Activated CD8-positive, alpha-beta memory T cell treated with anti-CD3 and anti-CD28 coated beads for 48 hours (primary cell): ENCODE measurements at regions not wholly inside any gene's neighbourhood (a gene's known extent, or its start where the extent isn't known, plus 50 kb on each side); places are given as distances from the start of the nearest gene placed in this dataset.
"Not testable (repeated sequence)": the region's sequence is repeated elsewhere in the genome, so short reads cannot be mapped to it uniquely, and the experiment has no call there.

ENCODE experiments used
- DNase-seq, 3 experiments: peaks; one replicate each; pipeline ENCODE4 v3.0.0-alpha.2; 2020; ENCODE audit warnings: low read depth in 2 of 3, low spot score in 2 of 3

DNA sequence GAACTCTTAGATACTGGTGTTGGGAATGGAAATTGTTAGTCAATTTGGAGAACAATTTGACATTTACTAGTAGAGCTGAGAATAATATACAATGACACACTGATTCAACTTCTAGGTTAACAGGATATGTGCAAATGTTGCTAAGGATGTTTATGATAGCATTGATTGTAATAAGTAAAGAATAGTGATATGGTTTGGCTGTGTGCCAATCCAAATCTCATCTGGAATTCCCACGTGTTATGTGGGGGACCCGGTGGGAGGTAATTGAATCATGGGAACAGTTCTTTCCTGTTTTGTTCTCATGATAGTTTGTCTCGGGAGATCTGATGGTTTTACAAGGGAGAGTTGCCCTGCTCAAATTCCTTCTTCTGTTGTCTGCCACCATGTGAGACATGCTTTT is 302.4 kb upstream of the TMPRSS15 start:
- DNase-seq = no peak

DNA sequence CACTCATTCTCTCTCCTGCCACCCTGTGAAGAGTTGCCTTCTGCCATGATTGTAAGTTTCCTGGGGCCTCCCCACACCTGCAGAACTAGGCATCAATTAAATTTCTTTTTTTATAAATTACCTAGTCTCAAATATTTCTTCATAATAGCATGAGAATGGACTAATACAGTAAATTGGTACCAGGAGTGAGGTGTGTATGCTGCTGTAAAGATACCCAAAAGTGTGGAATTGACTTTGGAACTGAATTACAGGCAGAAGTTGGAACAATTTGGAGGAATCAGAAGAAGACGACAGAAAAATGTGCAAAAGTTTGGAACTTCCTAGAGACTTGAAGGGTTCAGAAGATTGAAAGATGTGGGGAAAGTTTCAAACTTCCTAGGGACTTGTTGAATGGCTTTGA is 308.1 kb upstream of the TMPRSS15 start:
- DNase-seq = no peak

DNA sequence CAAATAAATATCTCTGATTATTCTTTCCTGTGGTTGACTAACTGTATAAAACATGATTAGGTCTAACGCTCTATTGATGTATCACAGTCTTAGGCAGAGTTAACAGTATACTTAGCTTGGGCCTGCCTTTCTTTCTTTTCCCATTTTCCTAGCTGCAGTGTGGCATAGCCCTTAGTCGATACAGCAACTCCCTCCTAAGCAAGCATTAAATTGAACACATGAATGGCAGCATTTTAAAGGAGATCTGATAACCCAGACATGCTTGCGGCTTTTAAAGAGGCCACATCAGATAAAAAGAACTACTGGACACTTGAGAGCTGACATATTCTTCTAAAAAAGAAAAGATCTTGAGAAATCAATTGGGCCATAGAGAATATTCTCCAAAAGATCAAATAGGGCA is 312.0 kb upstream of the TMPRSS15 start:
- no peak for DNase-seq

GRCh38 chr21:18716578-18717138 is 313.1 kb upstream of the TMPRSS15 start:
- no peak for DNase-seq

DNA sequence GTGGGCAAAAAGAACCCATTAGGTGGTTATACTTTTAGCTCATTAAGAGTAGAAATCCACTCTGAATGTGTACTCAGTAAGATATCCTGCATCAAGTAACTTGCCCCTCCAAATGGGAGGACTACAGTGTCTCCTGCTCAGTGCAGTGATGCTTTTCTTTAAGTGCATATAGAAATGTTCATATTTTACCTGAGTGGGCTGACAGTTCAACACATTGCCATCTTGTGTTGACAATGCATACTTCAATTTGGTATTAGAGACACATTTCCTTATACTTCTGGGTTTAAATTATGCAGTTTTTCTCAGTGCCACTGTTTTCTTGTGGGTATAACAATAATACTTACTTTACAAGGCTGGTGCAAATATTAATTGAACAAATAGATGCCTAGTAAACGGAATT is 318.6 kb upstream of the TMPRSS15 start:
- no peak for DNase-seq

DNA sequence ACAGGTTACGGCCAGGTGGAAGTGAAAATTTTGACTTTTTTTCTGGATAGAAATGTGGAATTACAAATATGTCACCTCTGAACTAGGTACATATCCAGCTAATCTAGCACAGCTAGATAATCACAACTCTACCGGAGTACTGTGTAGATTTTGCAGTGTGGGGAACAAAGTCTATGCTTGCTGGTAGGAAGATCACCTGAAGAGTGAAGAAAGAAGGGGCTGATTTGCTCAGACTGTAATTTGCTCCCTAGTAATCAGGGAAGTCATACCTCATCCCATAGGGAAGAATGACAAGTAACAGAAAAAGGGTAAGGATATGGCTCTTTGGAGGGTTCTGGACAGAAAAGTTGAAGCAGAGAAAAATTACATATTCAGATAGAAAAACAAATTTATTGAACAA is 319.6 kb upstream of the TMPRSS15 start:
- no peak for DNase-seq

GRCh38 chr21:18725653-18726052 is 322.1 kb upstream of the TMPRSS15 start:
- DNase-seq = no peak

DNA sequence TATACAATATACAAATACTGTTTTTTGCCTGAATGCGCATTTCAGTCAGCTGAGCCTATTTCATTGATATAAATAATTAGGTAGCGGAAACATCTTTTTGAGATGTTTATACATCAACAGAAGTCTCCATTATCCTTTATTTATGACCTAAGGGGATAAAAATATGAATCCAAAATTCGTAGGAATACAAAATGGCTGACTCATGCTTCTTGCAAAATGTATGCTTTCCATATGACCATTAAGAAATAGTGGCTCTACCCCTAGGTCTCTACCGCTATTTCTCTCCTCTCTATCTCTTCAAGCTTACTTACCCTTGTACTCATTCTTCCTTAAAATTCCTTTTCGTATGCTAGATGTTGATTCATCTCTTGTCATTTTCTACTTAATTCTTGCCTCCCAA is 338.4 kb upstream of the TMPRSS15 start:
- DNase-seq = no peak

DNA sequence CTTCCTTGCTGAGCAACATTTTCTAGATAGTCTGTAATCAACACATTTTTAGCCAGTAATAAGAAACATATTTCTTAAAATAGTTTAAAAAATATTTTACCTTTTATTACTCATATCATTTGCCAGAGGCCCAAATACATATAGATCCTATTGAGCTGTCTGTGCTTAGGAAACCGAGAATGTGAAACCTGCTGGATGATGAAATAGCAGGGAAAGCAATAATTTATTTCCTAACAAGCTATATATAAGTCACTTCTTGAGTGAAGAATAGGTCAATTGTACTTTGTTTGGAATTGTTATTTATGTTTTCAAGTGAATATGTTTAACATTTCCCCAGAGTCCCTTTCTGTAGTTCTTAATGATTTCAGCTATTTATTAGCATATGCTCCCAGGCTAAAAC is 339.9 kb upstream of the TMPRSS15 start:
- no peak for DNase-seq

GRCh38 chr21:18744840-18745239 is 341.3 kb upstream of the TMPRSS15 start:
- DNase-seq = no peak

- DNase-seq = not testable (repeated sequence)
These were observed 349.3 kb upstream of the TMPRSS15 start for GRCh38 chr21:18752894-18753293.

DNA sequence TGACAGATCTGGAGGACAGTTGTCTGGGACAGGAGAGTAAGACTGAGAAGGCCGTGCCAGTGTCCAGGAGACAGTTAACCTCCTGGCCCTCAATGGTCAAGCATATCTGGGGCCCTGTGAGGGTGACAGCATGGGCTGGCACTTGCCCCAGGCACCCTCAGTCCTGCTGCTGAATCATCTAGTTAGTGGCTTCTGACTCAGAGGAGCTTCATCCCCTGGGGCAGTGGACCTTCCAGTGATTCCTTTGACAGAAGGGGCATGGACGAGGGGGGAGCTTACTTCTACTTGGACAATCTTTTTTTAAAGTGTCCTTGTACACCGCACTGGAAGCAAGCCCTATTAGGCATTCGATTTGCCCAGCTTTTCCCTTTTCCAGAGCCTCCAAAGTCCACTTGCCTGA is 352.7 kb upstream of the TMPRSS15 start:
- DNase-seq = not testable (repeated sequence)

GRCh38 chr21:18759267-18759666 is 355.7 kb upstream of the TMPRSS15 start:
- DNase-seq = no peak

DNA sequence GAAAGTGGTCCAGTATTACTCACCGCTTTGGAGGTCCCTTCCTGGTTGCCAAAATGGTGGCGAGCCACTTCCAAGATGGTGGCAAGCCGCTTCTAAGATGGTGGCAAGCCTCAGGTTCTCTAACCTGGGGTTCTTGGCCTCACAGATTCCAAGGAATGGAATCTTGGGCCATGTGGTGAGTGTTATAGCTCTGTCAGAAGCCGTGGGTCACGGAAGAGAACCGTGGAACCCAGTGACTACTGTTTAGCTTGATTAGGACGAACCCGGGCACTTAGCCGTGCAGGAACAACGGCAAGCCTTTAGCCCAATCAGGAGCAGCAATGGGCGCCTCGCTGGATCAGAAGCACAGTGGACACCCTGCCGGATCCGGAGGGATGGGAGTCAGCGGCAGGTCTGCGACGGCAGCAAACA is 356.2 kb upstream of the TMPRSS15 start:
- no peak for DNase-seq

- no peak for DNase-seq
These were observed 356.7 kb upstream of the TMPRSS15 start for GRCh38 chr21:18760247-18760646.

- no peak for DNase-seq
These were observed 361.1 kb upstream of the TMPRSS15 start for GRCh38 chr21:18764720-18765119.

DNA sequence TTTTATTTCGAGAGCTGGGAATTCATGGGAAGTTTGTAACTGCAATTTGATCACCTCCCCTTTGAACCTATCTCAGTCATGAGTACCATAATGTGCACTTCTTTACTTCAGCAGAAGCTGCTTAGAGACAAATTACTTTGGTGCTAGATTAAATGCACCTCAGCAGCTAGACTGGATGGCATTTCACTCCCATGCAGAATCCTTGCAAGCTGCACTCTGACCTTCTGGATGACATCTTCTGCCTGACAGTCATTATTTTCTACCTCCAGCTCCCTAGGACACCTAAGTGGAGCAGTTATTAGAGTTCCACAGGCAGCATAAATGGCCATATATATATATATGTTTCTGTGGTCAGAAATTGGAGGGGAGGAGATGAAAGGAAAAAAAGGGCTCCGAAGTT is 366.0 kb upstream of the TMPRSS15 start:
- no peak for DNase-seq

GRCh38 chr21:18771845-18772380 is 368.3 kb upstream of the TMPRSS15 start:
- DNase-seq = no peak

- no peak for DNase-seq
These were observed 368.8 kb upstream of the TMPRSS15 start for GRCh38 chr21:18772404-18772803.

GRCh38 chr21:18772897-18773296 is 369.3 kb upstream of the TMPRSS15 start:
- no peak for DNase-seq

- no peak for DNase-seq
These were observed 373.4 kb upstream of the TMPRSS15 start for GRCh38 chr21:18776936-18777335.

GRCh38 chr21:18782721-18783120 is 379.1 kb upstream of the TMPRSS15 start:
- DNase-seq = no peak

DNA sequence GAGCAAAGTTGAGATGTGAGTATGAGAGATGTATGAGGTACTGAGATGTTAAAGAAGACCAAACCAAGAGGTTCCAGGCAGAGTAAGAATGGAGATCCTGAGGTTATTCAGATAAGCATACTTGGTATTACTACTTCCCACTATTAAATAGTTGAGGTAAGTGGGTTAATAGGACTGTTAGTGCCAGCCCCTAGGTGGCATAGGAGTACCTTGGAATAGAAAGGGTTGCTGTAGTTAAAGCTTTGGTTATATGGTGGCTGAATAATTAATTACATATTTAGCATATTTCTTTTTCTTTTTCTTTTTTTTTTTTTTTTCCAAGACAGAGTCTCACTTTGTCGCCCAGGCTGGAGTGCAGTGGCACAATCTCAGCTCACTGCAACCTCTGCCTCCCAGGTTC is 397.9 kb upstream of the TMPRSS15 start:
- no peak for DNase-seq

DNA sequence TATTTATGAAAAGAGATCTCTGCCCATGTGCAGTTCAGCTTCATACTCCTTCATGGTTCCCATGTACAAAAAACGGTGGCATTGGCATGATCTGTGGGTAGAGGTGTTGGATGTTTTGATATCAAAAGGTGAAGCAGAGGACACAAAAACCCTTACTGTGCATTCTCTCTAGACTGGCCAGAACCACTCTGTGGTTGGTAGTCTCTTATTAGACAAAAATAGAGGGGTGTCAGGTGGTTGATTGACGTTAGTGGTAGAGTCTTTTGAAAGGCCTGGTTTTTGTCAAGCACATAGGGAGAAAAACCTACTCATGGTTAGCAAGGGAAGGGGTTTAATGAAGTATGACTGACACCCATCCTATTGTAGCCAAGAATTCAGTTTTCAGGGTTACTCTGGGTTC is 400.0 kb upstream of the TMPRSS15 start:
- no peak for DNase-seq
